GM23338 (cell line): ENCODE measurements at regions not wholly inside any gene's neighbourhood (a gene's known extent, or its start where the extent isn't known, plus 50 kb on each side); places are given as distances from the start of the nearest gene placed in this dataset.

Experiments used
- ATAC-seq: fragments of 200-7000 bp; cut with Tn5 transposase; 3 replicates; pipeline ENCODE4 v1.9.1; 2020
- DNase-seq: peaks from one replicate; pipeline ENCODE4 v3.0.0-alpha.2; 2015; ENCODE audit warnings: low spot score
- H2AFZ ChIP-seq: fragments of 200-600 bp; sonication (generic); 2 replicates; pipeline ENCODE4 v1.8.0; 2016; ENCODE audit warnings: antibody characterized with exemption, mild to moderate bottlenecking, moderate library complexity
- H3F3A ChIP-seq: fragments of 200-600 bp; sonication (generic); replicated peaks from 2 replicates; pipeline ENCODE4 v1.8.0; 2017; ENCODE audit warnings: antibody characterized with exemption, mixed run types, low read depth
- H3K27ac ChIP-seq: fragments of 200-600 bp; sonication (generic); 2 replicates; pipeline ENCODE4 v1.6.1; 2016; ENCODE audit warnings: low read depth
- H3K27me3 ChIP-seq: fragments of 200-600 bp; sonication (generic); 2 replicates; pipeline ENCODE4 v1.8.0; 2016; ENCODE audit warnings: mild to moderate bottlenecking, mixed run types, moderate library complexity; ENCODE audit not compliant: insufficient read depth
- H3K36me3 ChIP-seq: fragments of 200-600 bp; sonication (generic); 2 replicates; pipeline ENCODE4 v1.8.0; 2016; ENCODE audit warnings: mild to moderate bottlenecking; ENCODE audit not compliant: insufficient read depth
- H3K4me1 ChIP-seq: fragments of 200-600 bp; sonication (generic); 2 replicates; pipeline ENCODE4 v1.8.0; 2016; ENCODE audit warnings: mild to moderate bottlenecking, moderate library complexity; ENCODE audit not compliant: insufficient read depth
- H3K4me2 ChIP-seq: fragments of 200-600 bp; sonication (generic); 2 replicates; pipeline ENCODE4 v1.7.1; 2017; ENCODE audit warnings: mixed run types
- H3K4me3 ChIP-seq: fragments of 200-600 bp; sonication (generic); 2 replicates; pipeline ENCODE4 v1.6.1; 2016; ENCODE audit warnings: mixed run types
- H3K79me2 ChIP-seq: fragments of 200-600 bp; sonication (generic); replicated peaks from 2 replicates; pipeline ENCODE4 v1.8.0; 2017; ENCODE audit warnings: mild to moderate bottlenecking; ENCODE audit not compliant: insufficient read depth
- H3K9me2 ChIP-seq: fragments of 200-600 bp; sonication (generic); 2 replicates; pipeline ENCODE4 v1.8.0; 2017; ENCODE audit not compliant: insufficient read depth
- H4K20me1 ChIP-seq: fragments of 200-600 bp; sonication (generic); replicated peaks from 2 replicates; pipeline ENCODE4 v1.8.0; 2017; ENCODE audit warnings: mild to moderate bottlenecking; ENCODE audit not compliant: insufficient read depth
- H3K27ac Mint-ChIP-seq: 2 replicates; pipeline ENCODE4 v1.8.0; 2020; ENCODE audit warnings: inconsistent platforms, mild to moderate bottlenecking, moderate library complexity, mixed read lengths
- H3K27me3 Mint-ChIP-seq: 3 replicates; pipeline ENCODE4 v1.8.0; 2022; ENCODE audit warnings: low read depth, mild to moderate bottlenecking, moderate library complexity, mixed read lengths, inconsistent platforms; ENCODE audit not compliant: insufficient read depth, poor library complexity
- H3K36me3 Mint-ChIP-seq: 3 replicates; pipeline ENCODE4 v1.8.0; 2021; ENCODE audit warnings: low read depth, mild to moderate bottlenecking, inconsistent platforms, moderate library complexity, mixed read lengths
- H3K4me1 Mint-ChIP-seq: 3 replicates; pipeline ENCODE4 v1.8.0; 2020; ENCODE audit warnings: mild to moderate bottlenecking, inconsistent platforms, mixed read lengths
- H3K4me3 Mint-ChIP-seq: 3 replicates; pipeline ENCODE4 v1.8.0; 2021; ENCODE audit warnings: moderate library complexity, mild to moderate bottlenecking, inconsistent platforms, mixed read lengths
- H3K9me3 Mint-ChIP-seq: 3 replicates; pipeline ENCODE4 v1.8.0; 2020; ENCODE audit warnings: moderate library complexity, mild to moderate bottlenecking, inconsistent platforms, mixed read lengths
- CREB1 ChIP-seq: fragments of 250-450 bp; sonication (Bioruptor Pico); IDR thresholded peaks from 2 replicates; pipeline ENCODE4 v1.5.0; 2020; ENCODE audit warnings: low read depth, mild to moderate bottlenecking, moderate library complexity
- EZH2 ChIP-seq: fragments of 200-600 bp; sonication (generic); IDR thresholded peaks from one replicate; pipeline ENCODE4 v1.8.0; 2017; ENCODE audit warnings: antibody characterized with exemption, mild to moderate bottlenecking, low read depth; ENCODE audit not compliant: unreplicated experiment
- JUNB ChIP-seq: IDR thresholded peaks from one replicate; pipeline ENCODE4 v1.6.1; 2016; ENCODE audit warnings: antibody characterized with exemption; ENCODE audit not compliant: unreplicated experiment
- NANOG ChIP-seq: IDR thresholded peaks from 2 replicates; pipeline ENCODE4 v1.6.1; 2016; ENCODE audit warnings: antibody characterized with exemption, borderline replicate concordance
- POLR2AphosphoS5 ChIP-seq: IDR thresholded peaks from 2 replicates; pipeline ENCODE4 v1.6.1; 2016; ENCODE audit warnings: antibody characterized with exemption, low read depth
- REST ChIP-seq: IDR thresholded peaks from one replicate; pipeline ENCODE4 v1.6.1; 2018; ENCODE audit warnings: antibody characterized with exemption; ENCODE audit not compliant: unreplicated experiment
- STAT1 ChIP-seq: IDR thresholded peaks from one replicate; pipeline ENCODE4 v1.6.1; 2016; ENCODE audit warnings: antibody characterized with exemption; ENCODE audit not compliant: unreplicated experiment
- ZNF114 ChIP-seq: fragments of 250-450 bp; sonication (Bioruptor Pico); IDR thresholded peaks from 2 replicates; pipeline ENCODE4 v1.5.0; 2020; ENCODE audit warnings: mild to moderate bottlenecking, moderate library complexity
- ZNF462 ChIP-seq: fragments of 250-450 bp; sonication (Bioruptor Pico); IDR thresholded peaks from 2 replicates; pipeline ENCODE4 v1.5.0; 2020; ENCODE audit warnings: mild to moderate bottlenecking, moderate library complexity
- TF ChIP-seq, protein P1 (sequence below), 2 experiments: fragments of 200-600 bp in 1 of 2; sonication (generic) in 1 of 2; conservative IDR thresholded peaks; 2 replicates each; pipeline versions ENCODE4 v1.5.1 to v1.6.1; 2016 to 2017; ENCODE audit warnings: antibody characterized with exemption in 2 of 2, low read depth in 2 of 2, mild to moderate bottlenecking in 2 of 2, moderate library complexity in 1 of 2
- TF ChIP-seq, protein P2 (sequence below): IDR thresholded peaks from 2 replicates; pipeline ENCODE4 v1.6.1; 2016; ENCODE audit warnings: antibody characterized with exemption

GRCh38 chr5:63351164-63351563 lies 611.1 kb downstream of the HTR1A start:
- no peaks in the 10 kb centered on the region for H3K36me3 ChIP-seq
- DNase-seq (no peak), ATAC-seq (no peak)
- H3K4me1 Mint-ChIP-seq, result peaks cover 8% of the 10 kb centered on the region; the same call in 2 of the 3 replicates
- no peaks in the 10 kb centered on the region for H3K36me3 Mint-ChIP-seq
- H3K9me2 ChIP-seq, result no peaks in the 10 kb centered on the region
- no peaks in the 10 kb centered on the region for H3K9me3 Mint-ChIP-seq
- H3K4me2 ChIP-seq, result no peak overlapping the region
- no peaks in the 10 kb centered on the region for H4K20me1 ChIP-seq
- H3K4me3 Mint-ChIP-seq, result no peak overlapping the region
- no peak overlapping the region for H3K27ac Mint-ChIP-seq
- H3K27me3 Mint-ChIP-seq, result no peaks in the 10 kb centered on the region
- H3K27me3 ChIP-seq, result no peaks in the 10 kb centered on the region
- no peak overlapping the region for H3K4me3 ChIP-seq
- no peak overlapping the region for H3K27ac ChIP-seq
- no peaks in the 10 kb centered on the region for H3K79me2 ChIP-seq
- no peaks in the 10 kb centered on the region for H3F3A ChIP-seq
- H2AFZ ChIP-seq, result no peak overlapping the region
- no peak for TF ChIP-seq REST
- TF ChIP-seq POLR2AphosphoS5, result no peak
- TF ChIP-seq, protein P1, sequence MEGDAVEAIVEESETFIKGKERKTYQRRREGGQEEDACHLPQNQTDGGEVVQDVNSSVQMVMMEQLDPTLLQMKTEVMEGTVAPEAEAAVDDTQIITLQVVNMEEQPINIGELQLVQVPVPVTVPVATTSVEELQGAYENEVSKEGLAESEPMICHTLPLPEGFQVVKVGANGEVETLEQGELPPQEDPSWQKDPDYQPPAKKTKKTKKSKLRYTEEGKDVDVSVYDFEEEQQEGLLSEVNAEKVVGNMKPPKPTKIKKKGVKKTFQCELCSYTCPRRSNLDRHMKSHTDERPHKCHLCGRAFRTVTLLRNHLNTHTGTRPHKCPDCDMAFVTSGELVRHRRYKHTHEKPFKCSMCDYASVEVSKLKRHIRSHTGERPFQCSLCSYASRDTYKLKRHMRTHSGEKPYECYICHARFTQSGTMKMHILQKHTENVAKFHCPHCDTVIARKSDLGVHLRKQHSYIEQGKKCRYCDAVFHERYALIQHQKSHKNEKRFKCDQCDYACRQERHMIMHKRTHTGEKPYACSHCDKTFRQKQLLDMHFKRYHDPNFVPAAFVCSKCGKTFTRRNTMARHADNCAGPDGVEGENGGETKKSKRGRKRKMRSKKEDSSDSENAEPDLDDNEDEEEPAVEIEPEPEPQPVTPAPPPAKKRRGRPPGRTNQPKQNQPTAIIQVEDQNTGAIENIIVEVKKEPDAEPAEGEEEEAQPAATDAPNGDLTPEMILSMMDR (conservative IDR thresholded peaks at IDR 0.05; ENCODE audit: low read depth in 2 of 2), result no peak
- no peak for TF ChIP-seq STAT1
- no peak for TF ChIP-seq CREB1 (CRISPR knock-in tag)
- no peak for TF ChIP-seq ZNF462 (CRISPR knock-in tag)
- TF ChIP-seq ZNF114 (CRISPR knock-in tag), result no peak
- TF ChIP-seq NANOG, result no peak
- TF ChIP-seq EZH2, result no peak
- TF ChIP-seq, protein P2, sequence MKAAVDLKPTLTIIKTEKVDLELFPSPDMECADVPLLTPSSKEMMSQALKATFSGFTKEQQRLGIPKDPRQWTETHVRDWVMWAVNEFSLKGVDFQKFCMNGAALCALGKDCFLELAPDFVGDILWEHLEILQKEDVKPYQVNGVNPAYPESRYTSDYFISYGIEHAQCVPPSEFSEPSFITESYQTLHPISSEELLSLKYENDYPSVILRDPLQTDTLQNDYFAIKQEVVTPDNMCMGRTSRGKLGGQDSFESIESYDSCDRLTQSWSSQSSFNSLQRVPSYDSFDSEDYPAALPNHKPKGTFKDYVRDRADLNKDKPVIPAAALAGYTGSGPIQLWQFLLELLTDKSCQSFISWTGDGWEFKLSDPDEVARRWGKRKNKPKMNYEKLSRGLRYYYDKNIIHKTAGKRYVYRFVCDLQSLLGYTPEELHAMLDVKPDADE, result no peak
- no peak for TF ChIP-seq JUNB
- H3K4me1 ChIP-seq, result peaks cover 2% of the 10 kb centered on the region; the same call in 1 of the 2 replicates
